SK-N-SH (cell line): ENCODE measurements at regions not wholly inside any gene's neighbourhood (a gene's known extent, or its start where the extent isn't known, plus 50 kb on each side); places are given as distances from the start of the nearest gene placed in this dataset.

Experiments used
- CTCF ChIA-PET: fragments of 300-600, 350-600 bp; formaldehyde crosslinking; extraction: SDS; loops from one replicate; lab custom pipeline; 2021; lab: Yijun Ruan, JAX
- POLR2A ChIA-PET: fragments of 350-600 bp; sonication (Branson Sonifier 250); formaldehyde crosslinking; extraction: SDS; loops from one replicate; lab custom pipeline; 2020; ENCODE audit warnings: antibody characterized with exemption, inconsistent platforms; lab: Yijun Ruan, JAX
- DNase-seq: peaks from one replicate; pipeline ENCODE4 v3.0.0; 2012
- H2AFZ ChIP-seq: fragments of 200-600 bp; sonication (generic); 2 replicates; pipeline ENCODE4 v1.8.1; 2016; ENCODE audit warnings: antibody characterized with exemption, mild to moderate bottlenecking, low read depth
- H3F3A ChIP-seq: fragments of 200-600 bp; sonication (generic); replicated peaks from 2 replicates; pipeline ENCODE3; 2016; ENCODE audit warnings: antibody characterized with exemption, mild to moderate bottlenecking; ENCODE audit not compliant: insufficient read depth
- H3K27ac ChIP-seq, 2 experiments: fragments of 200-500 bp in 1 of 2; fragments of 200-600 bp in 1 of 2; sonication (Bioruptor generic) in 1 of 2; sonication (generic), shearing (Covaris generic) in 1 of 2; 2 replicates each; pipeline versions ENCODE4 v1.5.1 to v1.6.1; 2014 to 2016; ENCODE audit warnings: low read depth in 2 of 2, inconsistent platforms in 1 of 2, low read length in 1 of 2, mild to moderate bottlenecking in 1 of 2, mixed read lengths in 1 of 2
- H3K27me3 ChIP-seq: fragments of 200-600 bp; sonication (generic), shearing (Covaris generic); 2 replicates; pipeline ENCODE4 v1.6.1; 2016; ENCODE audit warnings: mixed run types; ENCODE audit not compliant: insufficient read depth
- H3K36me3 ChIP-seq, 2 experiments: fragments of 200-500 bp in 1 of 2; fragments of 200-600 bp in 1 of 2; sonication (Bioruptor generic) in 1 of 2; sonication (generic) in 1 of 2; replicated peaks in 1 of 2; 2 replicates each; pipeline versions ENCODE3 to v1.5.1; 2014 to 2016; ENCODE audit warnings: low read length in 1 of 2, mild to moderate bottlenecking in 1 of 2; ENCODE audit not compliant: insufficient read depth in 2 of 2, control insufficient read depth in 1 of 2
- H3K4me1 ChIP-seq, 2 experiments: fragments of 200-500 bp in 1 of 2; fragments of 200-600 bp in 1 of 2; sonication (Bioruptor generic) in 1 of 2; sonication (generic), shearing (Covaris generic) in 1 of 2; 2 replicates each; pipeline versions ENCODE4 v1.5.1 to v1.6.1; 2014 to 2016; ENCODE audit warnings: low read depth in 1 of 2, low read length in 1 of 2, mixed run types in 1 of 2; ENCODE audit not compliant: insufficient read depth in 2 of 2, control insufficient read depth in 1 of 2
- H3K4me2 ChIP-seq: fragments of 200-600 bp; sonication (generic), shearing (Covaris generic); 2 replicates; pipeline ENCODE4 v1.6.1; 2017; ENCODE audit warnings: mixed run types
- H3K4me3 ChIP-seq, 2 experiments: fragments of 200-500 bp in 1 of 2; fragments of 200-600 bp in 1 of 2; sonication (Bioruptor generic) in 1 of 2; sonication (generic), shearing (Covaris generic) in 1 of 2; 2 replicates each; pipeline versions ENCODE4 v1.5.1 to v1.8.1; 2014 to 2016; ENCODE audit warnings: low read depth in 2 of 2, inconsistent platforms in 1 of 2, low read length in 1 of 2, mild to moderate bottlenecking in 1 of 2, mixed read lengths in 1 of 2, moderate library complexity in 1 of 2
- H3K79me2 ChIP-seq: fragments of 200-600 bp; sonication (generic); 2 replicates; pipeline ENCODE4 v1.8.1; 2017; ENCODE audit warnings: mild to moderate bottlenecking; ENCODE audit not compliant: insufficient read depth
- H3K9ac ChIP-seq: fragments of 200-600 bp; sonication (generic); 2 replicates; pipeline ENCODE4 v1.6.1; 2017; ENCODE audit warnings: mixed run types
- H3K9me2 ChIP-seq: fragments of 200-600 bp; sonication (generic); 2 replicates; pipeline ENCODE4 v1.6.1; 2017; ENCODE audit warnings: mixed run types
- H3K9me3 ChIP-seq: fragments of 200-600 bp; sonication (generic); 2 replicates; pipeline ENCODE4 v1.6.1; 2017; ENCODE audit warnings: mixed run types, mild to moderate bottlenecking, moderate library complexity
- H4K20me1 ChIP-seq: fragments of 200-600 bp; sonication (generic); 2 replicates; pipeline ENCODE4 v1.6.1; 2017; ENCODE audit warnings: mild to moderate bottlenecking, mixed run types; ENCODE audit not compliant: insufficient read depth
- CHD2 ChIP-seq: fragments of 150-350 bp; IDR thresholded peaks from 2 replicates; pipeline ENCODE4 v1.6.1; 2018; ENCODE audit warnings: low read length; ENCODE audit not compliant: partially characterized antibody
- ELF1 ChIP-seq: IDR thresholded peaks from 2 replicates; pipeline ENCODE4 v1.4.0; 2012
- EP300 ChIP-seq, 2 experiments: IDR thresholded peaks; 2 replicates each; pipeline versions ENCODE4 v1.4.0 to v1.6.1; 2012; ENCODE audit warnings: borderline replicate concordance in 1 of 2, low read depth in 1 of 2, low read length in 1 of 2
- EZH2phosphoT487 ChIP-seq: fragments of 200-600 bp; sonication (generic); IDR thresholded peaks from 2 replicates; pipeline ENCODE4 v1.6.1; 2017; ENCODE audit warnings: low read depth, mixed run types, mild to moderate bottlenecking, antibody characterized with exemption, moderate library complexity, borderline replicate concordance
- FOSL2 ChIP-seq: IDR thresholded peaks from 2 replicates; pipeline ENCODE4 v1.4.0; 2012; ENCODE audit warnings: low read depth, mild to moderate bottlenecking, moderate library complexity, borderline replicate concordance
- FOXJ3 ChIP-seq: sonication (generic); formaldehyde crosslinking; IDR thresholded peaks from 2 replicates; pipeline ENCODE4 v1.5.1; 2020; ENCODE audit warnings: mild to moderate bottlenecking, missing genetic modification reagents
- FOXM1 ChIP-seq: IDR thresholded peaks from 2 replicates; pipeline ENCODE4 v1.4.0; 2012; ENCODE audit warnings: low read depth, mild to moderate bottlenecking
- GABPA ChIP-seq: IDR thresholded peaks from 2 replicates; pipeline ENCODE4 v1.4.0; 2012; ENCODE audit warnings: low read depth, mild to moderate bottlenecking
- GATA2 ChIP-seq: sonication (generic); formaldehyde crosslinking; IDR thresholded peaks from 2 replicates; pipeline ENCODE4 v1.5.0; 2020; ENCODE audit warnings: mild to moderate bottlenecking, missing genetic modification reagents
- IRF3 ChIP-seq: fragments of 150-350 bp; IDR thresholded peaks from 2 replicates; pipeline ENCODE4 v1.6.1; 2016; ENCODE audit warnings: mild to moderate bottlenecking, low read depth, low read length
- JUND ChIP-seq: IDR thresholded peaks from 2 replicates; pipeline ENCODE4 v1.4.0; 2012
- MAX ChIP-seq: IDR thresholded peaks from 2 replicates; pipeline ENCODE4 v1.4.0; 2012; ENCODE audit warnings: low read depth
- MEF2A ChIP-seq: IDR thresholded peaks from 2 replicates; pipeline ENCODE4 v1.4.0; 2012; ENCODE audit warnings: low read depth, borderline replicate concordance
- MXI1 ChIP-seq: IDR thresholded peaks from 2 replicates; pipeline ENCODE4 v1.6.1; 2012; ENCODE audit warnings: mild to moderate bottlenecking, low read depth, low read length, improper control_type of control experiment
- NFIC ChIP-seq: IDR thresholded peaks from 2 replicates; pipeline ENCODE4 v1.4.0; 2012; ENCODE audit warnings: borderline replicate concordance
- NRF1 ChIP-seq: IDR thresholded peaks from 2 replicates; pipeline ENCODE4 v1.6.1; 2012; ENCODE audit warnings: low read depth, mild to moderate bottlenecking, low read length
- POLR2AphosphoS5 ChIP-seq: IDR thresholded peaks from 2 replicates; pipeline ENCODE4 v1.6.1; 2012; ENCODE audit warnings: low read depth, low read length
- RAD21 ChIP-seq: IDR thresholded peaks from 2 replicates; pipeline ENCODE4 v1.6.1; 2012; ENCODE audit warnings: mild to moderate bottlenecking, low read length
- RCOR1 ChIP-seq: fragments of 150-350 bp; IDR thresholded peaks from 2 replicates; pipeline ENCODE4 v1.6.1; 2017; ENCODE audit warnings: antibody characterized with exemption, low read length
- REST ChIP-seq: IDR thresholded peaks from 2 replicates; pipeline ENCODE4 v1.6.1; 2012; ENCODE audit warnings: mild to moderate bottlenecking, low read depth, low read length, moderate library complexity
- RFX5 ChIP-seq: IDR thresholded peaks from 2 replicates; pipeline ENCODE4 v1.6.1; 2012; ENCODE audit warnings: mild to moderate bottlenecking, improper control_type of control experiment, low read length
- RXRA ChIP-seq: IDR thresholded peaks from 2 replicates; pipeline ENCODE4 v1.4.0; 2012; ENCODE audit warnings: low read depth, mild to moderate bottlenecking, borderline replicate concordance
- SIN3A ChIP-seq: IDR thresholded peaks from 2 replicates; pipeline ENCODE4 v1.6.1; 2012; ENCODE audit warnings: low read depth, mild to moderate bottlenecking, low read length, moderate library complexity, borderline replicate concordance
- SMC3 ChIP-seq: IDR thresholded peaks from 2 replicates; pipeline ENCODE4 v1.6.1; 2012; ENCODE audit warnings: low read depth, low read length, improper control_type of control experiment
- TAF1 ChIP-seq: IDR thresholded peaks from 2 replicates; pipeline ENCODE4 v1.6.1; 2012; ENCODE audit warnings: low read depth, mild to moderate bottlenecking, low read length, moderate library complexity, borderline replicate concordance
- TCF12 ChIP-seq: IDR thresholded peaks from 2 replicates; pipeline ENCODE4 v1.4.0; 2012
- TEAD4 ChIP-seq: IDR thresholded peaks from 2 replicates; pipeline ENCODE4 v1.4.0; 2012; ENCODE audit warnings: mild to moderate bottlenecking, borderline replicate concordance; ENCODE audit not compliant: insufficient read depth
- USF1 ChIP-seq: IDR thresholded peaks from 2 replicates; pipeline ENCODE4 v1.4.0; 2012; ENCODE audit warnings: low read depth, borderline replicate concordance
- USF2 ChIP-seq: fragments of 150-350 bp; IDR thresholded peaks from 2 replicates; pipeline ENCODE4 v1.6.1; 2017; ENCODE audit warnings: antibody characterized with exemption, low read length, low read depth, borderline replicate concordance
- YY1 ChIP-seq: IDR thresholded peaks from 2 replicates; pipeline ENCODE4 v1.4.0; 2012; ENCODE audit warnings: low read depth, mild to moderate bottlenecking
- WGBS: methylation state at CpG from one replicate; pipeline ENCODE4 v1.1.6; 2017; ENCODE audit warnings: low lambda C conversion rate; 5-methylcytosine and 5-hydroxymethylcytosine counted together

GRCh38 chr10:108817584-108817983 is 1105.7 kb downstream of the XPNPEP1 start:
- H3K79me2 ChIP-seq, result no peaks in the 10 kb centered on the region
- H3F3A ChIP-seq, result peaks cover 23% of the 10 kb centered on the region
- no peaks in the 10 kb centered on the region for H4K20me1 ChIP-seq
- H3K4me3 ChIP-seq, result no peak overlapping the region
- H3K27me3 ChIP-seq, result no peaks in the 10 kb centered on the region
- CTCF ChIA-PET, result no interaction called here
- H3K36me3 ChIP-seq, result no peaks in the 10 kb centered on the region
- 29% methylated on average over 2 of the region's 2 CpGs for WGBS
- peak overlapping the region in 1 of 2 experiments; percentile 51; a peak in 3 of 4 replicates for H3K27ac ChIP-seq
- H3K9ac ChIP-seq, result no peak overlapping the region
- peaks cover 0 to 6% of the 10 kb centered on the region in 2 experiments; a peak in 1 of 4 replicates for H3K4me1 ChIP-seq
- POLR2A ChIA-PET, result no interaction called here
- no peak for DNase-seq
- H3K9me3 ChIP-seq, result no peaks in the 10 kb centered on the region
- no peak overlapping the region for H2AFZ ChIP-seq
- no peaks in the 10 kb centered on the region for H3K9me2 ChIP-seq
- H3K4me2 ChIP-seq, result peak overlapping the region; percentile 34; the same call in 1 of the 2 replicates
- peak; percentile 78 for TF ChIP-seq TCF12
- no peak for TF ChIP-seq FOXJ3 (CRISPR knock-in tag)
- no peak for TF ChIP-seq GATA2 (CRISPR knock-in tag)
- TF ChIP-seq SIN3A, result no peak
- TF ChIP-seq FOSL2, result no peak
- no peak for TF ChIP-seq MEF2A
- TF ChIP-seq EZH2phosphoT487, result no peak
- no peak for TF ChIP-seq CHD2
- TF ChIP-seq RFX5, result no peak
- TF ChIP-seq TAF1, result no peak
- no peak for TF ChIP-seq POLR2AphosphoS5
- TF ChIP-seq GABPA, result no peak
- no peak for TF ChIP-seq IRF3
- no peak for TF ChIP-seq MAX
- TF ChIP-seq MXI1, result no peak
- peak; percentile 24 to 72; a peak in 1 of 4 replicates for TF ChIP-seq EP300 (IDR thresholded peaks at IDR 0.05; ENCODE audit: borderline replicate concordance in 1 of 2, low read depth in 1 of 2, low read length in 1 of 2)
- TF ChIP-seq RXRA, result no peak
- no peak for TF ChIP-seq RCOR1
- TF ChIP-seq SMC3, result no peak
- TF ChIP-seq NRF1, result no peak
- TF ChIP-seq USF2, result no peak
- TF ChIP-seq YY1, result no peak
- peak; percentile 68 for TF ChIP-seq NFIC
- TF ChIP-seq RAD21, result no peak
- TF ChIP-seq TEAD4, result peak; percentile 41; the same call in 1 of the 2 replicates
- TF ChIP-seq REST, result no peak
- TF ChIP-seq USF1, result no peak
- TF ChIP-seq ELF1, result no peak
- TF ChIP-seq FOXM1, result no peak
- peak; percentile 22; the same call in 1 of the 2 replicates for TF ChIP-seq JUND
